ENCODE measurements at regions not wholly inside any gene's neighbourhood (a gene's known extent, or its start where the extent isn't known, plus 50 kb on each side); places are given as distances from the start of the nearest gene placed in this dataset.
A peak's percentile ranks its signal among the peaks of the same experiment; 100 is the strongest.

- ATAC-seq (no peak), DNase-seq (no peak)
- Histone ChIP-seq H3K4me3 (no peak overlapping the region), H3K9me3 (no peaks in the 10 kb centered on the region), H3K27ac (no peak overlapping the region), H3K36me3 (no peaks in the 10 kb centered on the region), H3K27me3 (peaks cover 0 to 42% (median 29%) of the 10 kb centered on the region in 7 donors), H3K4me1 (no peaks in the 10 kb centered on the region)
- intact Hi-C loops (cut with DNase I): no loop called here
- no peak for TF ChIP-seq CTCF (IDR thresholded peaks at IDR 0.05)
These were observed 124.5 kb upstream of the CSF3R start for GRCh38 chr1:36607263-36607651.

- H3K27me3 ChIP-seq: peaks cover 0 to 37% (median 24%) of the 10 kb centered on the region in 7 donors
- TF ChIP-seq CTCF (IDR thresholded peaks at IDR 0.05): no peak
- 76 to 78% methylated on average over 12 of the region's 12 CpGs for WGBS, 2 donors
These were observed 124.0 kb upstream of the CSF3R start for GRCh38 chr1:36606641-36607262.

GRCh38 chr1:36605942-36606640 lies 123.4 kb upstream of the CSF3R start:
- Histone ChIP-seq H3K27me3 (peaks cover 0 to 35% (median 22%) of the 10 kb centered on the region in 7 donors), H3K27ac (no peak overlapping the region), H3K36me3 (no peaks in the 10 kb centered on the region), H3K9me3 (no peaks in the 10 kb centered on the region), H3K4me3 (no peak overlapping the region), H3K4me1 (no peaks in the 10 kb centered on the region)
- DNase-seq (no peak), ATAC-seq (peak in 1 of 8 donors; percentile 26)
- intact Hi-C loops (cut with DNase I): no loop called here
- no peak for TF ChIP-seq CTCF (IDR thresholded peaks at IDR 0.05)
- WGBS, 2 donors: 55 to 57% methylated on average over 7 of the region's 7 CpGs

More at GRCh38 chr1:36606641-36607262, 124.0 kb upstream of the CSF3R start:
- H3K4me1 ChIP-seq: no peaks in the 10 kb centered on the region
- no peaks in the 10 kb centered on the region for H3K36me3 ChIP-seq
- ATAC-seq: no peak
- intact Hi-C loops (cut with DNase I): no loop called here
- H3K27ac ChIP-seq: no peak overlapping the region
- no peaks in the 10 kb centered on the region for H3K9me3 ChIP-seq
- no peak overlapping the region for H3K4me3 ChIP-seq
- no peak for DNase-seq

GRCh38 chr1:36603461-36603860 lies 120.7 kb upstream of the CSF3R start:
- H3K27ac ChIP-seq: no peak overlapping the region
- no peaks in the 10 kb centered on the region for H3K4me1 ChIP-seq
- ATAC-seq: no peak
- TF ChIP-seq CTCF (IDR thresholded peaks at IDR 0.05): no peak
- H3K9me3 ChIP-seq: no peaks in the 10 kb centered on the region
- no peaks in the 10 kb centered on the region for H3K36me3 ChIP-seq
- intact Hi-C loops (cut with DNase I): no loop called here
- DNase-seq: no peak
- peaks cover 0 to 39% (median 22%) of the 10 kb centered on the region in 7 donors for H3K27me3 ChIP-seq
- H3K4me3 ChIP-seq: no peak overlapping the region
- WGBS, 2 donors: 75 to 81% methylated on average over 3 of the region's 3 CpGs
